Neural cell (in vitro differentiated cells): ENCODE measurements at regions not wholly inside any gene's neighbourhood (a gene's known extent, or its start where the extent isn't known, plus 50 kb on each side); places are given as distances from the start of the nearest gene placed in this dataset.

ENCODE experiments used
- CTCF ChIP-seq: fragments of 450-650 bp; IDR thresholded peaks from 2 replicates; pipeline ENCODE4 v1.5.1; 2014; ENCODE audit warnings: antibody characterized with exemption, mild to moderate bottlenecking, moderate library complexity; ENCODE audit not compliant: poor library complexity, severe bottlenecking
- EZH2 ChIP-seq: fragments of 200-600, 300-800 bp; shearing (Covaris generic), sonication (generic); IDR thresholded peaks from 2 replicates; pipeline ENCODE4 v1.6.1; 2014; ENCODE audit warnings: antibody characterized with exemption, low read length, borderline replicate concordance, mild to moderate bottlenecking; ENCODE audit not compliant: insufficient read depth, poor library complexity, severe bottlenecking
- POLR2AphosphoS5 ChIP-seq: IDR thresholded peaks from 2 replicates; pipeline ENCODE4 v1.6.1; 2012
- RAD21 ChIP-seq: fragments of 450-650 bp; conservative IDR thresholded peaks from 2 replicates; pipeline ENCODE4 v1.6.1; 2014; ENCODE audit warnings: antibody characterized with exemption, mild to moderate bottlenecking, moderate library complexity
- SMC3 ChIP-seq: fragments of 450-650 bp; conservative IDR thresholded peaks from 2 replicates; pipeline ENCODE4 v1.6.1; 2014; ENCODE audit warnings: antibody characterized with exemption, mild to moderate bottlenecking, moderate library complexity; ENCODE audit not compliant: poor library complexity
- TAF1 ChIP-seq: IDR thresholded peaks from 2 replicates; pipeline ENCODE4 v1.6.1; 2012; ENCODE audit warnings: low read depth
- TF ChIP-seq, protein P1 (sequence below): IDR thresholded peaks from 2 replicates; pipeline ENCODE4 v1.6.1; 2012; ENCODE audit warnings: borderline replicate concordance

GRCh38 chr19:28164214-28164613, 1048.7 kb downstream of the UQCRFS1 start:
- TF ChIP-seq TAF1 (no peak), CTCF (no peak), SMC3 (no peak), RAD21 (no peak), EZH2 (no peak), POLR2AphosphoS5 (no peak)
- TF ChIP-seq, protein P1, sequence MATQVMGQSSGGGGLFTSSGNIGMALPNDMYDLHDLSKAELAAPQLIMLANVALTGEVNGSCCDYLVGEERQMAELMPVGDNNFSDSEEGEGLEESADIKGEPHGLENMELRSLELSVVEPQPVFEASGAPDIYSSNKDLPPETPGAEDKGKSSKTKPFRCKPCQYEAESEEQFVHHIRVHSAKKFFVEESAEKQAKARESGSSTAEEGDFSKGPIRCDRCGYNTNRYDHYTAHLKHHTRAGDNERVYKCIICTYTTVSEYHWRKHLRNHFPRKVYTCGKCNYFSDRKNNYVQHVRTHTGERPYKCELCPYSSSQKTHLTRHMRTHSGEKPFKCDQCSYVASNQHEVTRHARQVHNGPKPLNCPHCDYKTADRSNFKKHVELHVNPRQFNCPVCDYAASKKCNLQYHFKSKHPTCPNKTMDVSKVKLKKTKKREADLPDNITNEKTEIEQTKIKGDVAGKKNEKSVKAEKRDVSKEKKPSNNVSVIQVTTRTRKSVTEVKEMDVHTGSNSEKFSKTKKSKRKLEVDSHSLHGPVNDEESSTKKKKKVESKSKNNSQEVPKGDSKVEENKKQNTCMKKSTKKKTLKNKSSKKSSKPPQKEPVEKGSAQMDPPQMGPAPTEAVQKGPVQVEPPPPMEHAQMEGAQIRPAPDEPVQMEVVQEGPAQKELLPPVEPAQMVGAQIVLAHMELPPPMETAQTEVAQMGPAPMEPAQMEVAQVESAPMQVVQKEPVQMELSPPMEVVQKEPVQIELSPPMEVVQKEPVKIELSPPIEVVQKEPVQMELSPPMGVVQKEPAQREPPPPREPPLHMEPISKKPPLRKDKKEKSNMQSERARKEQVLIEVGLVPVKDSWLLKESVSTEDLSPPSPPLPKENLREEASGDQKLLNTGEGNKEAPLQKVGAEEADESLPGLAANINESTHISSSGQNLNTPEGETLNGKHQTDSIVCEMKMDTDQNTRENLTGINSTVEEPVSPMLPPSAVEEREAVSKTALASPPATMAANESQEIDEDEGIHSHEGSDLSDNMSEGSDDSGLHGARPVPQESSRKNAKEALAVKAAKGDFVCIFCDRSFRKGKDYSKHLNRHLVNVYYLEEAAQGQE, result no peak
